MV-4-11 (cell line): ENCODE measurements at regions not wholly inside any gene's neighbourhood (a gene's known extent, or its start where the extent isn't known, plus 50 kb on each side); places are given as distances from the start of the nearest gene placed in this dataset.
A peak's percentile ranks its signal among the peaks of the same experiment; 100 is the strongest.
"Not testable (repeated sequence)": the region's sequence is repeated elsewhere in the genome, so short reads cannot be mapped to it uniquely, and the experiment has no call there.

ENCODE experiments used
- DNase-seq: peaks from one replicate; lab custom pipeline; 2025; lab: John Stamatoyannopoulos, UW

DNA sequence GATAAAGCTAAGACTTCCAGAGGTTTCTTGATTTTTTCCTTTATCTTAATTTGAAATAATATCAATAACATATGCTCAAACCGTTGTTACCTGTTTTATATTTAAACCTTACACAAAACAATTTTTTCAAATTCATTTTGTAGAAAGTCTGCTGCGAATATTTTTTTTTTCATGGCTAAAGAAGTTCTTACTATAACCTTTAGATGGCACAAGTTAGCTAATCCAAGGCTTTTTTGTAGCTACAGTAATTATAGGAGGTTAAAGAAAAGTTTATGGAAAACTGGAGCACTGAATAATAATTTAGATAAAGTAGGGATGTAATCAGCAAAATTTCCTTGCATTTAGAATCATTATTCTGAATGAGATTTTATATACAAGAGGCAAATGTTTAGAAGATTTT lies 78.0 kb upstream of the PNPT1 start:
- DNase-seq: peak; percentile 4

GRCh38 chr2:55768991-55769390 lies 75.3 kb upstream of the PNPT1 start:
- DNase-seq: no peak

DNA sequence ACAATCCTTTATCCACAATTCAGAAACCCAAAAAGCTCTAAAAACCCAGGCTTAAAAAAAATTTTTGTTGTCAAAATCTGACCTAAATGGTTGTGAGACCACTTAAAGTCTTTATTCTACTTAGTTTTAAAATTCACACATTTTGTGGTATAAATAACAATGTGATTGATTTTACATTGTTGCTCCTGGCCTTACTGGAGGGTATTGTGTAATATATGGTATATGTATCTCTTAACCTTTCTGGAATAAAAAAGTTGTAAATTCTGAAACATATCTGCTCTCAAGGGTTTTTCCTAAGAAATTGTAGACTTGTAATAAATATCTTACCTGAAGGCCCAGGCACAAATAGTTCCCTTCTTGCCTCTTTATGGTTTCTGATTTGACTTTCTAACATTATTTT lies 73.3 kb upstream of the PNPT1 start:
- no peak for DNase-seq

DNA sequence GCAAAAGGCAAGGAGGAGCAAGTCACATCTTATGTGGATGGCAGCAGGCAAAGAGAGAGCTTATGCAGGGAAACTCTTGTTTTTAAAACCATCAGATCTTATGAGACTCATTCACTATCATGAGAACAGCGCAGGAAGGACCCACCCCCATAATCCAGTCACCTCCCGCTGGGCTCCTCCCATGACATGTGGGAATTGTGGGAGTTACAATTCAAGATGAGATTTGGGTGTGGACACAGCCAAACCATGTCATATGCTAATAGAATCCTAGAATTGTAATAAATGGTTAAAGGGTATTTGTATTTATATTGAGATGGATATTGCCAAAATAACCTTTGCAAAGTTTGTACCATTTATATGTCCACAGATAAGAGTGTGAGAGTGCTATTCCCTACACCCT lies 72.1 kb upstream of the PNPT1 start:
- DNase-seq: not testable (repeated sequence)

GRCh38 chr2:55763721-55764120 lies 70.1 kb upstream of the PNPT1 start:
- no peak for DNase-seq

- DNase-seq: no peak
Observed at GRCh38 chr2:55761526-55761925, 67.9 kb upstream of the PNPT1 start.

DNA sequence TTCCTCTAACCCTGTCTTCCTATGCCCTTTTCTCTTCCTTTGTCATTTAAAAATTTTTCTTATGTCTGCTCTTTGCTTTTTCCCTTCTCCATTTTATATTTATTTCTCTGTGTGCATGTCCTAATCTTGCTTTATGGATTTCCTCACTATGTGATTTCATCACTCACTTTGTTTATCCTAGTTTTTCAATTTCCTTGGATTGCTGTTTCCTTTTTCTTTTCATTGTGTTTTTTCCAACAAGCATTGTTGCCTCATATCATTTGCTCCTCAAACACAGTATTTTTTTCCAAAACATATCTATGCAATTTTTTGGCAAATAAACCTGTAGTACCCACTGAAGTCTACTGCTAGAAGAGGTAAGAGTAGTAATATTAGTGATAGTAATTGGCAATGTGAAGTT lies 67.4 kb upstream of the PNPT1 start:
- DNase-seq: no peak

- DNase-seq: no peak
Observed at GRCh38 chr2:55760125-55760524, 66.5 kb upstream of the PNPT1 start.

DNA sequence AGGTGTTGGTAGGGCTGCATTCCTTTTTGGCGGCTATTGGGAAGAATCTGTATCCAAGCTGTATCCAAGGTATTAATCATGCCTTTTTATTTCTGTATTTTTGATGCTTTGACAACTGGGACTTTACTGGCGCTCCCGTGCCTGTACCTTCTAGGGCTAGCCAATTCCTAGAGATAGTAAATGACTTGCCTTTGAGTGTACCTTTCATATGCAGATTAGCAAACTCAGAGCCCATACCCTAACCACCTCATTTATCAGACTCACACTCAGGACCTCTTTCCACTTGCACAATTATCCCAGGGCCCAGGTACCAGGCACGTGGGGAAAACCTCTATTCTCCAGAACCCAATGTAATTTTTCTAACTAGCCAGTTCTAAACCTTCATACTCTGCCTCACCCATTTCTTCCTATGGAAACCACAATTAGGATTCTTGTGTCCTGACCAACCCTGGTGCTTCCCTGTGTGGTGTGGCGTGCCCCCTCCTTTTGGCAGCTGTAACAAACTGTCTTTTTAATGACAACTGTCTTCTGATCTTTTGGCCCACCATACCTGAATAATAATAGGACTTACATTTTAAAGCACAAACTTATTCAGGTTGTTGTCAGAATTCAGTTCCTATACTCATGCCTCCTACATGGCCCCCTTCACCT lies 65.8 kb upstream of the PNPT1 start:
- no peak for DNase-seq

DNA sequence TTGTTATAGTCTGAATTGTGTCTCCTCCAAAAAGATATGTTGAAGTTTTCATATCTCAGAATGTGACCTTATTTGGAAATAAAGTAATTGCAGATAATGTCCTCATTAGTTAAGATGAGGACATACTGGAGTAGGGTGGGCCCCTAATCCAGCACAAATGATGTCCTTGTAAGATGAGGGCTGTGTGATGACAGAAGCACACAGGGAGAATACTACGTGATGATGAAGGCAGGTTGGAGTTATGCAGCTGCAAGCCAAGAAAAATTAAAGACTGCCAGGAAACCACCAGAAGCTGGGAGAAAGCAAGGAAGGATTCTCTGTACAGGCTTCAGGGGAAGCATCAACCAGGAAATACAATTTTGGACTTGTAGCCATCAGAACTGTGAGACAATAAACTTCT lies 58.3 kb upstream of the PNPT1 start:
- no peak for DNase-seq

DNA sequence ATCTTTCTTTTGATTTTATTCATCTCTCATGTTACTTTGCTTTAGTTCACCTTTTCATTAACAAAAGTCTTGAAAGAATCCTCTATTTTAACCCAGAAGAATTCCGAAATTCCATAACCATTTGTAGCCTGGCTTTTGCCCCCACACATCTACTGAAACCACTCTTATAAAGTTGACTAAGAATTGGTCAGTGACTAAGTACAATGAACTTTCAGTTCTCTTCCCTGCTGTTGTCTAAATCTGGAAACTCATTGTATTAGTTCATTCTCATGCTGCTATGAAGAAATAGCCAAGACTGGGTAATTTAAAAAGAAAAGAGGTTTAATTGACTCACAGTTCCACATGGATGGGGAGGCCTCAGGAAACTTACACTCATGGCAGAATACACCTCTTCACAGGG lies 49.9 kb upstream of the PNPT1 start:
- peak; percentile 86 for DNase-seq
